ENCODE measurements at regions not wholly inside any gene's neighbourhood (a gene's known extent, or its start where the extent isn't known, plus 50 kb on each side); places are given as distances from the start of the nearest gene placed in this dataset.

DNA sequence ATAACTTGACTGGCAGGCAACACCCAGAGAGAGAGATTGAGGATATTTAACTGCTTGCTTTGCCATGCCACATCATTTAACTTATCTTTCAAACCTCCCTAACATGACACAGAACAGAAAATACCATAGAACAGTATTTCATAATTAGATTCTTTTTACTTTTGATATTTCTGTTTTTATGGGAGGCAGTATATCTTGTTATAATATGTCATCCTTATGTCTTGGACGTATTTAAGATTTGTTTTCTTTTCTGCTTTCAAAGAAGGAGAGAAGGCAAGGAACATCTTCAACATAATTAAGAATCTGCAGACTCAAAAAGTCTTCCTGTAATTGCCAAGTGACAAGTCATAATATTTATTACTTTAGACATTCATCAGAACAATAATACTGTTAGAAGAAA, 1283.7 kb downstream of the GRIK2 start:
- TF ChIP-seq, protein P1, sequence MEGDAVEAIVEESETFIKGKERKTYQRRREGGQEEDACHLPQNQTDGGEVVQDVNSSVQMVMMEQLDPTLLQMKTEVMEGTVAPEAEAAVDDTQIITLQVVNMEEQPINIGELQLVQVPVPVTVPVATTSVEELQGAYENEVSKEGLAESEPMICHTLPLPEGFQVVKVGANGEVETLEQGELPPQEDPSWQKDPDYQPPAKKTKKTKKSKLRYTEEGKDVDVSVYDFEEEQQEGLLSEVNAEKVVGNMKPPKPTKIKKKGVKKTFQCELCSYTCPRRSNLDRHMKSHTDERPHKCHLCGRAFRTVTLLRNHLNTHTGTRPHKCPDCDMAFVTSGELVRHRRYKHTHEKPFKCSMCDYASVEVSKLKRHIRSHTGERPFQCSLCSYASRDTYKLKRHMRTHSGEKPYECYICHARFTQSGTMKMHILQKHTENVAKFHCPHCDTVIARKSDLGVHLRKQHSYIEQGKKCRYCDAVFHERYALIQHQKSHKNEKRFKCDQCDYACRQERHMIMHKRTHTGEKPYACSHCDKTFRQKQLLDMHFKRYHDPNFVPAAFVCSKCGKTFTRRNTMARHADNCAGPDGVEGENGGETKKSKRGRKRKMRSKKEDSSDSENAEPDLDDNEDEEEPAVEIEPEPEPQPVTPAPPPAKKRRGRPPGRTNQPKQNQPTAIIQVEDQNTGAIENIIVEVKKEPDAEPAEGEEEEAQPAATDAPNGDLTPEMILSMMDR (IDR thresholded peaks at IDR 0.05; ENCODE audit: low read depth, low read length): no peak
- TF ChIP-seq EZH2phosphoT487 (IDR thresholded peaks at IDR 0.05; ENCODE audit: low read depth): no peak
